ENCODE measurements at regions not wholly inside any gene's neighbourhood (a gene's known extent, or its start where the extent isn't known, plus 50 kb on each side); places are given as distances from the start of the nearest gene placed in this dataset.

DNA sequence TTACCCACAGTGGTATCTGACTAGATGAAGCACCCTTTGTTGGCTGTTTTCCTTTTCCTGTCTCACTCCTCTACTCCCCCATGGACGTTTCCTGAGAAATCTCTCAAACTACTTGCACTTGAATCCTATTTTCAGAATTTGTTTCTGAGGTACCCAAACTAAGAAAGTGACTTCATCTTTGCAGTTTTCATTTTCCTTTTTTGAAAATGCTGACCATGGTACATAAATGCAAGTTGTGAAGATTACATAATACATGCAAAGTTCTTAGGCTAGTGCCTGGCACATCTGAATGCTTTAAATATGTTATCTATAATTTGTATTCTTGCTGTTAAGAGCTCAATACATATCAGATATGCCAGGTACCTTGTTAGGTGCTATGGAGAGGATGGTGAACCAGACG is 644.7 kb upstream of the TENM4 start:
- peaks cover 6% of the 10 kb centered on the region for H3K9me3 Mint-ChIP-seq (ENCODE audit: insufficient read depth)
- DNase-seq (no peak), ATAC-seq (no peak)
- ChIA-PET POLR2A (no interaction called here), CTCF (no interaction called here)
- H3K27me3 Mint-ChIP-seq (ENCODE audit: low read depth), result no peaks in the 10 kb centered on the region
- no peak overlapping the region for H3K27ac Mint-ChIP-seq
- H3K36me3 Mint-ChIP-seq (ENCODE audit: low read depth), result no peaks in the 10 kb centered on the region
- no peaks in the 10 kb centered on the region for H3K4me1 Mint-ChIP-seq (ENCODE audit: low read depth)
- H3K4me3 Mint-ChIP-seq, result no peak overlapping the region

DNA sequence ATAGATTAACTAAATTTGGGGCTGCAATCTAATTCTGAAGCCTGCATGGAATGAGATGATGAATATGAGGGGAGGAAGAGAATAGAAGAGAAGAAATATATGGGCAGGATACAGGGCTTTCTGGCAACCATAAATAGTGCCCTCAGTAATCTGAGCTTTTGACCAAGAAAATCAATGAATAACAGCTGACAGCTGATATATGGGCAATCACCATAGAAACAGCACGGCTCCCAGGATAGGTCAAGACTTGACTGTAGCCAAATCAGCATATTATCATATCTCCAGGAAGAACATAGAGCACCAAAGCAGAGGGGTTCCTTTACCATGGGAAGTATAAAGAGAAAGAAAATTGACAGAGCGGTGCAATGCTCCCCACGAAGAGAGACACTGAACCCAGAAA is 643.8 kb upstream of the TENM4 start:
- no peaks in the 10 kb centered on the region for H3K4me1 Mint-ChIP-seq (ENCODE audit: low read depth)
- ChIA-PET CTCF (no interaction called here), POLR2A (no interaction called here)
- H3K36me3 Mint-ChIP-seq (ENCODE audit: low read depth), result no peaks in the 10 kb centered on the region
- H3K27ac Mint-ChIP-seq, result no peak overlapping the region
- no peak for DNase-seq
- no peak for ATAC-seq
- H3K9me3 Mint-ChIP-seq (ENCODE audit: insufficient read depth), result peaks cover under 1% of the 10 kb centered on the region
- no peaks in the 10 kb centered on the region for H3K27me3 Mint-ChIP-seq (ENCODE audit: low read depth)
- no peak overlapping the region for H3K4me3 Mint-ChIP-seq

DNA sequence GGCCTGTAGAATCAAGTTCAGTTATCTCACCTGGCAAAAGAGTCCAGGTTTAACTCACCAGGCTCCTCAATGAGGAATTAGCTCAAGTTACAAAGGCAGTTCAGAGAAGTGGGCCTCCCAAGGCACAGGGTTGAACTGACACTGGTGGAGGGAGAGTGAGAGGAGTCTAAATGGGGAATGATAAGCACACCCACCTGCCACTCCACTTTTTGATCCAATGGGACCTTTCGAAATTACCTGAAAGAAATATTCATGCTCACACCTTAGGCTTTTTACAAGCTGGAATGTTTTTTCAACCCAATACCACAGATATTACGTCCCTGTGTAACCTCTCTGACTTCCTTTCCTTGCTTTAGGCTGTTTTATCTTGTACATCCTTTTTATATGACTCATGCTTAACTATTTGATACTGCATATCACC is 642.7 kb upstream of the TENM4 start:
- H3K9me3 Mint-ChIP-seq (ENCODE audit: insufficient read depth), result no peaks in the 10 kb centered on the region
- no peak overlapping the region for H3K27ac Mint-ChIP-seq
- ATAC-seq (no peak), DNase-seq (no peak)
- POLR2A ChIA-PET, result no interaction called here
- CTCF ChIA-PET, result no interaction called here
- no peaks in the 10 kb centered on the region for H3K27me3 Mint-ChIP-seq (ENCODE audit: low read depth)
- no peaks in the 10 kb centered on the region for H3K36me3 Mint-ChIP-seq (ENCODE audit: low read depth)
- no peak overlapping the region for H3K4me3 Mint-ChIP-seq
- H3K4me1 Mint-ChIP-seq (ENCODE audit: low read depth), result no peaks in the 10 kb centered on the region

DNA sequence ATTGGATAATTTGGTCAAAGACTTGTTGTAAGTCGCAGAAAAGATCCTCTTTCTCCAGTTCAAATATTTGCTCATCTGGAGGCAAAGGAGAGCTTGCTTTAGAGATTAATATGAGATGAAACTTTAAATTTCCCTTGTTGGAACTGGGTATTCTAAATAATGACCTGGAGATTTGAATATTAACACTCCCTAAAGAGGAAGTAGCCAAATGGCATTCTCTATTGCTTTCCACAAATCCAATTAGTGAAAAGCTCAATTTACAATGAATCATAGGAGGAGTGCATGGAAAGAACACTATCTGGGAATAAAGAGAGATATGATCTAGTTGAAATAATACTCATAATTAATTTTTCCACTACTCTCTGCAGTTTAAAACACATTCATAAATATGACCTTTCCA is 641.6 kb upstream of the TENM4 start:
- CTCF ChIA-PET, result no interaction called here
- ATAC-seq (no peak), DNase-seq (no peak)
- Mint-ChIP-seq H3K27me3 (ENCODE audit: low read depth) (no peaks in the 10 kb centered on the region), H3K4me3 (no peak overlapping the region), H3K4me1 (ENCODE audit: low read depth) (no peaks in the 10 kb centered on the region), H3K36me3 (ENCODE audit: low read depth) (no peaks in the 10 kb centered on the region), H3K9me3 (ENCODE audit: insufficient read depth) (no peaks in the 10 kb centered on the region), H3K27ac (no peak overlapping the region)
- POLR2A ChIA-PET, result no interaction called here

DNA sequence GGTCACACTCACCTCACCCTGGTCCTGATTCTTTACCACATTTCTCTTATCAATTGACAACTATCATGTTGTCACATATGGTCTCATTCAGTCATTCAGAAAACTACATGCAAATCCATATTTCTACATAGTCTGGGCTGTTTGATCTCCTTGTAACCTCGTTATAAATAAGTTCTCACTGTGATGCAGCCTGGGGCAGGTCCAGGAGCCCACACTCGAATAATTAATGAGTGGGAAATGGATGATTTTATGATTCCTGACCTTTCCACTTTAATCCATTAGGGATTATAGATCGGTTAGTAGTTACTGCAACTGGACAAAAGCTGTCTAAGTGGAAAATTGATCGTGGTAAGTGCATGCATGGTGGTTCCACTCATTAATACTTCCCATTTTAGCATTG is 636.3 kb upstream of the TENM4 start:
- no peak overlapping the region for H3K4me3 Mint-ChIP-seq
- no peaks in the 10 kb centered on the region for H3K36me3 Mint-ChIP-seq (ENCODE audit: low read depth)
- H3K9me3 Mint-ChIP-seq (ENCODE audit: insufficient read depth), result no peaks in the 10 kb centered on the region
- DNase-seq (no peak), ATAC-seq (no peak)
- H3K27me3 Mint-ChIP-seq (ENCODE audit: low read depth), result no peaks in the 10 kb centered on the region
- POLR2A ChIA-PET, result no interaction called here
- H3K27ac Mint-ChIP-seq, result no peak overlapping the region
- CTCF ChIA-PET, result no interaction called here
- no peaks in the 10 kb centered on the region for H3K4me1 Mint-ChIP-seq (ENCODE audit: low read depth)

DNA sequence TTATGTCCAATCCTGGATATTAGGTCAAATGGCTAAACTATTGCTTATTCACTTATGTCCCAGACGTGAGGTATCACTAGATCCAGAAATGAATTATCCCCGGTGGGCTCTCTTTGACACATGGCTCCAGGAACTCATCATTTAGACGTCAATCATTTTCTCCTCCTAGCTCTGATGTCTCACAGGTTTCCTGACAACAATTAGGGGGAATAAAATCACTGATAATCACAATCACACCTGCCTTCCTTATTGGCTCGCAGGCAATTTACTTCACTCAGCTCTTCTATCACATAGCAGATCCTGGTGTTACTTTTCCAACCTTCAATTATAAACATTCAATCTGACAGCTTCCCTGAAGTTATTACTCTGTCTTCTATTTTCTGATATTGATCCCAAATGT is 634.0 kb upstream of the TENM4 start:
- H3K36me3 Mint-ChIP-seq (ENCODE audit: low read depth), result no peaks in the 10 kb centered on the region
- H3K9me3 Mint-ChIP-seq (ENCODE audit: insufficient read depth), result no peaks in the 10 kb centered on the region
- H3K27ac Mint-ChIP-seq, result no peak overlapping the region
- DNase-seq (no peak), ATAC-seq (no peak)
- no peak overlapping the region for H3K4me3 Mint-ChIP-seq
- ChIA-PET CTCF (no interaction called here), POLR2A (no interaction called here)
- no peaks in the 10 kb centered on the region for H3K4me1 Mint-ChIP-seq (ENCODE audit: low read depth)
- H3K27me3 Mint-ChIP-seq (ENCODE audit: low read depth), result no peaks in the 10 kb centered on the region

DNA sequence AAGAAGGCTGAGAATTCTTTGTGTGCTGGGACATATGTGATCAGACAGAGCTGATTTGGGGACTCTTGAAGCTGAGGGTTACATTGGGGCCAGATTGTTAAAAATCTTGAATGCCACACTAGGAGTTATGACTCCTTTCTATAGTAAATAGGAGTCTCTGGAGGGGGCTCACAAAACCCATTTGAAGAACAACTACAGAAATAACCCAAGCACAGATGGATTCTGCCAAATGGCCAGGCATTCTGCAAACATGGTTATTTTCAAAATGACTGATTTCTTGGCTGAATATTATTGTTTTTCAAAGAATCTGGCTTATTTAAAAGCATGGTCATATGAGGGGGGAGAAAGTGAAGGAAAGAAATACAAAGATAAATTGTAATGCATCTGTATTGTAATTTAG is 625.5 kb upstream of the TENM4 start:
- no peaks in the 10 kb centered on the region for H3K36me3 Mint-ChIP-seq (ENCODE audit: low read depth)
- no peaks in the 10 kb centered on the region for H3K4me1 Mint-ChIP-seq (ENCODE audit: low read depth)
- CTCF ChIA-PET, result no interaction called here

DNA sequence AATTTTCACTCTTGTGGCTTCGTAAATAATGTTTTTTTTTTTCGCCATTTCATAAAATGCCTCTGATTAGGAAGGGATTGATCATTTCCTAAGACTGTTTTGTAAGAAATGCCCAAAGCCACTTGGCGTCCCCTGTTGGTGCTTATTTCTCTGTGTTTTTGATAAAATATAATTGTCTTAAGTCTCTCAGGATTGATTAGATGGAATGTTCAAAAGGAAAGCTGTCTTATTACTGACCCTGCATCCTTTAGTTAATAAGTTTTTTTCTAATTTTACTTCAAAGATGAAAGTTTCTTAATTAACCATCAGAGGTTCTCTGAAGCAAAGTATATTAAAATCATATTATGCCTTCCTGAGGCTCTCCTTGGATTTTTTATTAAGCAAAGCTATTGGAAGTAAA is 624.3 kb upstream of the TENM4 start:
- H3K36me3 Mint-ChIP-seq (ENCODE audit: low read depth), result no peaks in the 10 kb centered on the region
- DNase-seq, result no peak
- ATAC-seq, result no peak
- no peaks in the 10 kb centered on the region for H3K27me3 Mint-ChIP-seq (ENCODE audit: low read depth)
- no peak overlapping the region for H3K27ac Mint-ChIP-seq
- no peak overlapping the region for H3K4me3 Mint-ChIP-seq
- H3K4me1 Mint-ChIP-seq (ENCODE audit: low read depth), result no peaks in the 10 kb centered on the region
- no peaks in the 10 kb centered on the region for H3K9me3 Mint-ChIP-seq (ENCODE audit: insufficient read depth)
- ChIA-PET POLR2A (no interaction called here), CTCF (no interaction called here)

More for the DNA sequence above, 625.5 kb upstream of the TENM4 start:
- Mint-ChIP-seq H3K27ac (no peak overlapping the region), H3K27me3 (ENCODE audit: low read depth) (no peaks in the 10 kb centered on the region), H3K9me3 (ENCODE audit: insufficient read depth) (no peaks in the 10 kb centered on the region), H3K4me3 (no peak overlapping the region)
- POLR2A ChIA-PET, result no interaction called here
- ATAC-seq (no peak), DNase-seq (no peak)

DNA sequence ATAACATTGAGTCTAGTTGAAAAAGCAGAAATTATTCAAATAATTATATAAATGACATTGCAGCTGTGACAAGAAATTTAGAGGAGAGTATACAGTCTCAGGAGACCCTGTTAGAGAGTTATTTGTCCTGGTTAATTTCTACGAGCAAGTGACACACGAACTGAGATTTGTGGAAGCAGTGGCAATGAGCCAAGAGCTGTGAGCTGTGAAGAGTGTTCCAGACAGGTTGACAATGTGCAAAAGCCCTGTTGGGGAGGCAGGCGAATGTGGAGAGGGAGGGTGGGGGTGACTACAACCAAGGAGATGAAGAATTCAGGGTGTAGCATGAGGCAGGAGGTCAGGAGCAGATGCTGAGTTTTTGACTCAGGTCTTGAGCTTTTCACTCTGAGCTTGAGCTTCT is 620.2 kb upstream of the TENM4 start:
- no peaks in the 10 kb centered on the region for H3K4me1 Mint-ChIP-seq (ENCODE audit: low read depth)
- no peak overlapping the region for H3K4me3 Mint-ChIP-seq
- no peak overlapping the region for H3K27ac Mint-ChIP-seq
- no peaks in the 10 kb centered on the region for H3K36me3 Mint-ChIP-seq (ENCODE audit: low read depth)
- H3K27me3 Mint-ChIP-seq (ENCODE audit: low read depth), result no peaks in the 10 kb centered on the region
- ATAC-seq (no peak), DNase-seq (no peak)
- ChIA-PET CTCF (no interaction called here), POLR2A (no interaction called here)
- peaks cover 4% of the 10 kb centered on the region for H3K9me3 Mint-ChIP-seq (ENCODE audit: insufficient read depth)

DNA sequence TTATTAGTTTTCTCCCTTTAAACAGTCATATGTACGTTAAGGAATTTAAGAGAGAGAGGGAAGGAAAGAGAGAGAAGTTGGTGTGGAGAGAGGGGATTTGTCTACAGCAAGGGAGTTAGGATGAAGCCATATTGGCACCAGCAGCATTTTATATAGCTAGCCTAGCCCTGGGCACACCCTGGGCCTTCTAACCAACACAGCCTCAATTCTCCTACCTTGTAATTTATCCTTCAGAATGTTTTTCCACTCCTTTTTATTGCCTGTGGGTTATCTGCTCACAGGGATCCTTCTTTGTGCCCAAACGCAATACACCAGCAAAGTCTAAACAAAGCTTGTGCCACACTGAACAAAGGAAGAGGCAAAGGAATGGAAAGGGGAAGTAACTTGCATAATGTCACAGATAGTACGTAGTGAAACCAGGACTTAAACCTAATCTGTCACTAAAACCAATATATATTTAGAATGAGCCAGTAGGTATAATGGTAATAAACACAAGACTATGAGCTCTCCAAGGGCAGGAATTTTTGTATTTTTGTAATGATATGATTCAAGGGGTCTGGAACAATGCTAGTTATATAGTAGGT is 613.8 kb upstream of the TENM4 start:
- Mint-ChIP-seq H3K4me1 (ENCODE audit: low read depth) (no peaks in the 10 kb centered on the region), H3K27ac (no peak overlapping the region), H3K36me3 (ENCODE audit: low read depth) (no peaks in the 10 kb centered on the region), H3K4me3 (no peak overlapping the region), H3K27me3 (ENCODE audit: low read depth) (no peaks in the 10 kb centered on the region), H3K9me3 (ENCODE audit: insufficient read depth) (peaks cover 4% of the 10 kb centered on the region)
- ChIA-PET CTCF (no interaction called here), POLR2A (no interaction called here)
- no peak for DNase-seq
- ATAC-seq, result no peak

DNA sequence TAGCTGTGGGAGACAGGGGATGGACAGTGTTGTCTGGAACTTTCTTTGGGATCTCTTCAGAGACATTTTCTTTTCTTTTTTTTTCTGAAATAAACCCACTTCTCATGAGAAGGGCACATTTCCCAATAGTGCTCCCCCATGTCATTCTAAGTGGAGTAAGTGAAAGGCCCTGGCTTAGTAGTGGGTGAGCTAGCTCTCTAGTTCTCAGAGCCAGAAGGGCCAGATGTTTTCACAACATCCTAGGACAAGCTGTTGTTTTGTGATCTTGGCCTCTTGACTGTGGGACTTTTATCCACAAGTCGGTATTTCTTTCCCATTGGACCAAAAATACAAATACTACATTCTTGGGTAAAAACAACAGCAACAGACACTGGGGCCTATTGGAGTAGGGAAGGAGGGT is 607.7 kb upstream of the TENM4 start:
- Mint-ChIP-seq H3K9me3 (ENCODE audit: insufficient read depth) (no peaks in the 10 kb centered on the region), H3K36me3 (ENCODE audit: low read depth) (no peaks in the 10 kb centered on the region), H3K4me1 (ENCODE audit: low read depth) (no peaks in the 10 kb centered on the region), H3K27ac (no peak overlapping the region), H3K4me3 (no peak overlapping the region), H3K27me3 (ENCODE audit: low read depth) (no peaks in the 10 kb centered on the region)
- ChIA-PET POLR2A (no interaction called here), CTCF (no interaction called here)
- DNase-seq, result no peak
- no peak for ATAC-seq

DNA sequence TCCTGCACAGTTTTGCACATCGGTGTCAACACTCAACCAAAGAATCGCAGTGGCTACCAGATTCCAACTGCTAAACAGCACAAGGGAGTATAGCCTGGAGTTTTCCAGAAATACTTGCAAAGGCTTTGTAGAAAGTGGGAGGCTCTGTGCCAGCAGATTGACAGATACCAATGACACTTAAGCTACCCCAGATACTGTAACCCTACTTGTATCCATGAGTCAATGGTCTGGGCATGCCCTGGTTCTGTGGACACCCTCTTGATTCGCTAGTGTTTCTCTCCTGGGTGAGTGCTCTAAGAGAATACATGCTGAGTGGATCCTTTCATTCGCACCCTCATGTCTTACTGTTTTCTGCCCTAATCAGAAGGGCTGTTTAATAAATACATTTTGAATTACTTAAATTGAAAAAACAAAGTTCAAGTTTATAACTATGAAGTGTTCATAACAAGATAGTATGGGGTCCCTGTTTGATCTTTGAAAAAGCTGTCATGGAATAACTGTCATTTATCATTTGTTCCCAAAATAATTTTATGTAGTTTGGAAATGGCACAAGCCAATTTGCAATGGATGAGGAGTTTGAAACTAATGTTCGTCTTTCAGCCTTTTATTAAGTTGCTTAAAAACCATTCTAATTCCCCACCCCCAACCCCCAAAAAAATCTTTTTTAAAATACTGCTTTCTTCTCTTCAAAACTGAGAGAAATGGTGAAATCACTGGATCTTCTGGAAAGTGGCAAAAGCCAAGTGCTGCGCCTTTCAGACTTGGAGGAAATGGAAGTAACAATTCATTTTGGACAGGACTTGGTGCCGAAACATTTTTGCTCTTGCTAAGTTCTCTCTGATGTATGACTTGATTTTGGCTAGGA is 600.5 kb upstream of the TENM4 start:
- POLR2A ChIA-PET, result no interaction called here
- peaks cover 4% of the 10 kb centered on the region for H3K9me3 Mint-ChIP-seq (ENCODE audit: insufficient read depth)
- no peaks in the 10 kb centered on the region for H3K27me3 Mint-ChIP-seq (ENCODE audit: low read depth)
- H3K4me3 Mint-ChIP-seq, result no peak overlapping the region
- no peak overlapping the region for H3K27ac Mint-ChIP-seq
- CTCF ChIA-PET, result no interaction called here
- no peaks in the 10 kb centered on the region for H3K4me1 Mint-ChIP-seq (ENCODE audit: low read depth)
- no peaks in the 10 kb centered on the region for H3K36me3 Mint-ChIP-seq (ENCODE audit: low read depth)
- no peak for DNase-seq
- no peak for ATAC-seq

DNA sequence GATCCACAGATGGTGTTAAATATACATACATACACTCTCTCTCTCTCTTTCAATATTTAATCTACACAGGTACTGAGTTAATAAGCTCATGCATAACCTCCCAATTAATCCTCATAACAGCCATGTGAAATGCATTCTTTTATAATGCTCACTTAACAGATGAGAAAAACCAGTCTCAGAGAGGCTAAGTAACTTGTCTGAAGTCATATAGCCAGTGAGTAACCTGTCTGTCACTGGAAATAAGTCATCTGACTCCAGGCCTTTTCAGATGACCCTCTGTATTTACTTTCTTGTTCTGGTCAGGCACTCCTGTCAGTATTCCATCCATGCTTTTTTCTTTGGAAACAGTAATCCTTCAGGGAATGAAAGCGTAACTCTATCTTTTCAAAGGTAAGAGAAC is 594.0 kb upstream of the TENM4 start:
- ChIA-PET CTCF (no interaction called here), POLR2A (no interaction called here)
- Mint-ChIP-seq H3K4me3 (no peak overlapping the region), H3K4me1 (ENCODE audit: low read depth) (no peaks in the 10 kb centered on the region), H3K27me3 (ENCODE audit: low read depth) (no peaks in the 10 kb centered on the region), H3K9me3 (ENCODE audit: insufficient read depth) (peaks cover 4% of the 10 kb centered on the region), H3K36me3 (ENCODE audit: low read depth) (no peaks in the 10 kb centered on the region), H3K27ac (no peak overlapping the region)
- DNase-seq, result no peak
- no peak for ATAC-seq
